ENCODE measurements at regions not wholly inside any gene's neighbourhood (a gene's known extent, or its start where the extent isn't known, plus 50 kb on each side); places are given as distances from the start of the nearest gene placed in this dataset.

- TF ChIP-seq CTCF (IDR thresholded peaks at IDR 0.05) (no peak), POLR2AphosphoS5 (IDR thresholded peaks at IDR 0.05; ENCODE audit: low read depth, low read length) (no peak)
These were observed 57.6 kb upstream of the KCNG1 start for GRCh38 chr20:51080516-51080915.

All from SK-N-SH (cell line).